ENCODE measurements at regions not wholly inside any gene's neighbourhood (a gene's known extent, or its start where the extent isn't known, plus 50 kb on each side); places are given as distances from the start of the nearest gene placed in this dataset.

DNA sequence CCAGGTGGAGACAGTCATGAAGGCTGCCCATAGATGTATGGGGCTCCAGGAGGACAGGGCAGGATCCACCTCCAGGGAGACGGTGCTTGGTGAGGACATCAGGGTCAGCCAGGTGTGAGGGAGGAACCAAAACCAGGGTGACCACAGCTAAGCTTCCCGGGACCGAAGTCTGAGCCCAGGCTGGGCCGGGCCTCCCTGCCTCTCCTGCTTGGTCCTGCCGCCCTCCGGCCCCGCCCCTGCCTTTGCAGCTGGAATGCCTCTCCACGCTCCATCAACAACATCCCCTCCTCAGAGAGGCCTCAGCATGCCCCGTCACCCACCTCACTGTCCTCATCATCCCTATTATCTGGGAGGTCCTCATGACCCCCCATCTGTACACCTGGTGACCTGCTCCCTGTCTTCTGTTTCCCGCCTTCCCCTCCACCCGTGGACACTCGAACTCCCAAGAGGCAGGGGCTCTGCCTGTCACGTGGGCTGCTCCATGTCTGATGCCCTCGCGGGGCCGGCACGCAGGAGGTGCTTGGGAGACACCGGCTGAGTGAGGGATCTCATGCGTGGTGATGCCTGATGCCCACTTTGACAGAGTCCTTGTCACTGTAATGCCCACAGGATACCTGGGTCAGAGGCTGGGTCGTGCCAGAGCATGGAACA lies 59.4 kb downstream of the RTL6 start:
- Histone ChIP-seq H3K27ac (no peak overlapping the region), H3K4me3 (no peak overlapping the region), H3K27me3 (no peaks in the 10 kb centered on the region), H3K4me1 (no peaks in the 10 kb centered on the region), H3K9me3 (no peaks in the 10 kb centered on the region), H3K36me3 (no peaks in the 10 kb centered on the region)
- no peak for DNase-seq (ENCODE audit: low spot score in 2 of 2)
- no peak for TF ChIP-seq POLR2A (IDR thresholded peaks at IDR 0.05)
- TF ChIP-seq, protein P1, sequence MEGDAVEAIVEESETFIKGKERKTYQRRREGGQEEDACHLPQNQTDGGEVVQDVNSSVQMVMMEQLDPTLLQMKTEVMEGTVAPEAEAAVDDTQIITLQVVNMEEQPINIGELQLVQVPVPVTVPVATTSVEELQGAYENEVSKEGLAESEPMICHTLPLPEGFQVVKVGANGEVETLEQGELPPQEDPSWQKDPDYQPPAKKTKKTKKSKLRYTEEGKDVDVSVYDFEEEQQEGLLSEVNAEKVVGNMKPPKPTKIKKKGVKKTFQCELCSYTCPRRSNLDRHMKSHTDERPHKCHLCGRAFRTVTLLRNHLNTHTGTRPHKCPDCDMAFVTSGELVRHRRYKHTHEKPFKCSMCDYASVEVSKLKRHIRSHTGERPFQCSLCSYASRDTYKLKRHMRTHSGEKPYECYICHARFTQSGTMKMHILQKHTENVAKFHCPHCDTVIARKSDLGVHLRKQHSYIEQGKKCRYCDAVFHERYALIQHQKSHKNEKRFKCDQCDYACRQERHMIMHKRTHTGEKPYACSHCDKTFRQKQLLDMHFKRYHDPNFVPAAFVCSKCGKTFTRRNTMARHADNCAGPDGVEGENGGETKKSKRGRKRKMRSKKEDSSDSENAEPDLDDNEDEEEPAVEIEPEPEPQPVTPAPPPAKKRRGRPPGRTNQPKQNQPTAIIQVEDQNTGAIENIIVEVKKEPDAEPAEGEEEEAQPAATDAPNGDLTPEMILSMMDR (IDR thresholded peaks at IDR 0.05) = no peak
- no peak for TF ChIP-seq EP300 (IDR thresholded peaks at IDR 0.05)
- 82 to 83% methylated on average over 19 of the region's 20 CpGs for WGBS, 2 donors

DNA sequence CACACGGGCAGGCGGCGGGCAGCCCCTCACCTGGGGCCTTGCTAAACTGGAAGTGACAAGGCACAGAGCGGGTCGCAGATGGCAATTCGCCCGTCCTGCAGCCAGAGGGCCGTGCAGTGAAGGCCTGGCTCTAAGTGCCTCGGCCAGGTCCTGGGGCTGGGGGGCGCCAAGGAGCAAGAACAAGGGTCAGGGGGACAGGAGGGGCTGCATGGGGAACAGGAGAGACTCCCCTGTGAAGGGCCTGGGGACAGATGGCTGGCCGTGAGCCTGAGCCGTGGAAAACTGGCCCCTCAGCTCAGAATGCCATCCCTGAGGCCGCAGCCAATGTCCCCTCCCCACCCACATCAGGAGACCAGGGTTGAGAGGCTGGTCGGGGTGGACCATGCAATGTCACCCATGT lies 60.0 kb downstream of the RTL6 start:
- DNase-seq (ENCODE audit: low spot score in 2 of 2) = no peak
- H3K27ac ChIP-seq = no peak overlapping the region
- WGBS, 2 donors = 80 to 84% methylated on average over 14 of the region's 14 CpGs

DNA sequence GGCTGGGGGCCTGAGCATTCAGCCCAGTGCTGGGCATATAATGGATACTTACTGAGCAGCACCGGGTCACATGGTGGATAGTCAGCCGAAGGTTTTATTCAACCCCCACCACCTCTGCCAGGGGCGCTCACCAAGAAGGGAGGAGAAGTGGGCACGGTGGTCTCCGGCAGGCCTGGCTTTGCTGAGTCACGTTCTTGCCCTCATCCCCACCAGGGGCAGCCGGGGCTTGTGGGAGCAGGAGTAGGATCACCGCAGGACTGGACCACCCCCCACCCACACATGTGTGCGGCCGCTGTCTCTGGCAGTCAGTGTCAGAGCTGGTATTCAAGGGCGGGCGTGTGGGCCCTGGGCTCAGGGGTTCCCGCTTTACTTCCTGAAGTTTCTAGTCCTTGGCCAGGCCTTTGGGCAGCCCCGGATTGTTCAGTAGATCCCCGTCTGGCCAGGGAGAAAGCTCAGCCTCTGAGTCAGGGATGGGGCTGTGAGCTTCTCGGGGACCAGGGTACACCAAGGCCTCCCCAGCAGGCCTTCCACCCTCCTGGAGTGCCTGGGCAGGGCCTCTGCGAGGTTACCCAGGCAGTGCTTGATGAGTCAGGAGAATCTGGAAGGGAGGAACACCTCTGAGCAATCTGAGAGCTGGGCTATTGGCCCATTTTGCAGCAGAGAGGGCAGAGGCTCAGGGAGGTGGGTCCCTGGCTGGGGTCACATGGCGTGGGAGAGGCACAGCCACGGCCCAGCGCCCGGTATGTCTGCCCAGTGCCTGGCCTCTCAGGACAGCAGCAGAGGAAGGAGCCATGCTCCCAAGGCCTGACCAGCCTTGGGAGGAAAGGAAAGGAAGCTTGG lies 60.6 kb downstream of the RTL6 start:
- H3K9me3 ChIP-seq = no peaks in the 10 kb centered on the region
- no peak for TF ChIP-seq EP300 (IDR thresholded peaks at IDR 0.05)
- TF ChIP-seq POLR2A (IDR thresholded peaks at IDR 0.05) = no peak
- TF ChIP-seq, protein P1 (IDR thresholded peaks at IDR 0.05) = no peak
- H3K27me3 ChIP-seq = no peaks in the 10 kb centered on the region
- H3K4me1 ChIP-seq = no peaks in the 10 kb centered on the region
- H3K27ac ChIP-seq = no peak overlapping the region
- H3K36me3 ChIP-seq = no peaks in the 10 kb centered on the region
- 77 to 85% methylated on average over 15 to 21 of the region's 21 CpGs for WGBS, 2 donors
- no peak overlapping the region for H3K4me3 ChIP-seq
- no peak for DNase-seq (ENCODE audit: low spot score in 2 of 2)

More for the DNA sequence above, 60.0 kb downstream of the RTL6 start:
- Histone ChIP-seq H3K36me3 (no peaks in the 10 kb centered on the region), H3K27me3 (no peaks in the 10 kb centered on the region), H3K9me3 (no peaks in the 10 kb centered on the region), H3K4me3 (no peak overlapping the region), H3K4me1 (no peaks in the 10 kb centered on the region)
- TF ChIP-seq EP300 (IDR thresholded peaks at IDR 0.05) = no peak

DNA sequence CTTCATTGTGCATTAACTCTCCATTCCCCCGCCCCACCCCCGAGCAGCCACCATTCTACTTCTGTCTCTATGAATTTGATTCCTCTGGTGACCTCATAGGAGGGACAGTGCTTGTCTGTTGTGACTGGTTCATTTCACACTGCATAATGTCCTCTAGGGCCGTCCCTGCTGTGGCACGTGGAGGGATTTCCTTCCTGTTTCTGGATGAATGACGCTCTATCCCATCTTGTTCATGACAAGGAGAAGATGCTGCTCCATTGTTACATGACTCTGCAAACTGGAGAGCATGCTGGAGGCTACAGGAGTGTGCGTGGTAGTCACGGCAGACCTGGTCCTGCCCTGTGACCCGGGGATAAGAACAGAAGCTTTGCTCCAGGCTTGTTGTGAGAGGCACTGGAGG lies 61.3 kb downstream of the RTL6 start:
- Histone ChIP-seq H3K27ac (no peak overlapping the region), H3K36me3 (no peaks in the 10 kb centered on the region), H3K4me1 (no peaks in the 10 kb centered on the region), H3K4me3 (no peak overlapping the region), H3K27me3 (no peaks in the 10 kb centered on the region), H3K9me3 (no peaks in the 10 kb centered on the region)
- no peak for DNase-seq (ENCODE audit: low spot score in 2 of 2)
- WGBS, 2 donors = 62 to 63% methylated on average over 7 to 8 of the region's 8 CpGs
- TF ChIP-seq, protein P1 (IDR thresholded peaks at IDR 0.05) = no peak
- TF ChIP-seq EP300 (IDR thresholded peaks at IDR 0.05) (no peak), POLR2A (IDR thresholded peaks at IDR 0.05) (no peak)

DNA sequence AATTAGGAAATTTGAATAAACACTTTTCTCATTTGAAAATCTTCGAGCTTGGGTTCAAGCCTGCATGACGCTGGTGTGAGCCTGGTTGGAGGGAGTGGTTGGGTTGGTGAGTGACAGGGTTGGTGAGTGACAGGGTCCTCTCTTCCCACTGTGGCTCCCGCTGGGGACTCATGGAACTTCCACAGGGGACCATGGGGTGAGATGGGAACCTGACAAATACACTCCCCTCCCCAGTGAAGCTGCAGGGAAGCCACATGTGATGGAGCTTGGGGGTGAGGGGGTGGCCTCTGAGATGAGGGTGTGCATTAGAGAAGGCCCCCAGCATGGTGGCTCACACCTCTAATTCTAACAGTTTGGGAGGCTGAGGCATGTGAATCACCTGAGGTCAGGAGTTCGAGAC lies 66.8 kb downstream of the RTL6 start:
- H3K27ac ChIP-seq = no peak overlapping the region
- no peak overlapping the region for H3K4me3 ChIP-seq
- no peaks in the 10 kb centered on the region for H3K36me3 ChIP-seq
- H3K27me3 ChIP-seq = peaks cover 0 to 3% of the 10 kb centered on the region in 2 donors
- 78 to 86% methylated on average over 4 of the region's 4 CpGs for WGBS, 2 donors
- H3K4me1 ChIP-seq = no peaks in the 10 kb centered on the region
- no peak for DNase-seq (ENCODE audit: low spot score in 2 of 2)
- no peaks in the 10 kb centered on the region for H3K9me3 ChIP-seq
- TF ChIP-seq, protein P1 (IDR thresholded peaks at IDR 0.05) = no peak
- TF ChIP-seq POLR2A (IDR thresholded peaks at IDR 0.05) = no peak
- no peak for TF ChIP-seq EP300 (IDR thresholded peaks at IDR 0.05)

Measured in tibial nerve (tissue), 4 donors.